CD4-positive, alpha-beta T cell treated with Interleukin-1 beta for 1 hour (primary cell): ENCODE measurements at regions not wholly inside any gene's neighbourhood (a gene's known extent, or its start where the extent isn't known, plus 50 kb on each side); places are given as distances from the start of the nearest gene placed in this dataset.
"Not testable (repeated sequence)": the region's sequence is repeated elsewhere in the genome, so short reads cannot be mapped to it uniquely, and the experiment has no call there.

Experiments
- DNase-seq, 2 donors: peaks; one replicate each; pipeline ENCODE4 v3.0.0-alpha.2; 2020 to 2022

GRCh38 chr12:105459760-105460330 lies 129.4 kb downstream of the C12orf75 start:
- no peak for DNase-seq

GRCh38 chr12:105461271-105461943 lies 130.9 kb downstream of the C12orf75 start:
- DNase-seq = no peak

GRCh38 chr12:105461944-105462762 lies 131.7 kb downstream of the C12orf75 start:
- no peak for DNase-seq

- DNase-seq = no peak
Observed at GRCh38 chr12:105462831-105463230, 132.3 kb downstream of the C12orf75 start.

DNA sequence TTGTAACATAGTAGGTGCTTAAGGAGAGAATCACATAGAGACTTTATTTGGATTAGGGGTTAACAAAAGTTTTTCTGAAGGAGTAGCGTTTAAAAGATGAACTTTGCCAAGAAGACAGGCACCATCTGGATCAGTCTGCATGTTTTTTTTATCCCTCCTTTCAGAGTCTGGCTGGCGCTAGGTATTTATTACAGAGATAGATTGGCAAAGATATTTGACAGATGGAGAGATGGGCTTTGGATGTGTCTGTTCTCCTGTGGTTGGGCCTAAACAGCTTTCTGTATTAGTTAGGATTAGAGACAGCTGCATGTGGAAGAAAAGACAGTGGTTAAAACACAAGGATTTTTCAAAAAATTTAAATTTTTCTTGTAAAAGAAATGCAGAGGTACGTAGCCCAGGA lies 133.9 kb downstream of the C12orf75 start:
- DNase-seq = no peak

- DNase-seq = no peak
Observed at GRCh38 chr12:105466231-105466900, 135.9 kb downstream of the C12orf75 start.

DNA sequence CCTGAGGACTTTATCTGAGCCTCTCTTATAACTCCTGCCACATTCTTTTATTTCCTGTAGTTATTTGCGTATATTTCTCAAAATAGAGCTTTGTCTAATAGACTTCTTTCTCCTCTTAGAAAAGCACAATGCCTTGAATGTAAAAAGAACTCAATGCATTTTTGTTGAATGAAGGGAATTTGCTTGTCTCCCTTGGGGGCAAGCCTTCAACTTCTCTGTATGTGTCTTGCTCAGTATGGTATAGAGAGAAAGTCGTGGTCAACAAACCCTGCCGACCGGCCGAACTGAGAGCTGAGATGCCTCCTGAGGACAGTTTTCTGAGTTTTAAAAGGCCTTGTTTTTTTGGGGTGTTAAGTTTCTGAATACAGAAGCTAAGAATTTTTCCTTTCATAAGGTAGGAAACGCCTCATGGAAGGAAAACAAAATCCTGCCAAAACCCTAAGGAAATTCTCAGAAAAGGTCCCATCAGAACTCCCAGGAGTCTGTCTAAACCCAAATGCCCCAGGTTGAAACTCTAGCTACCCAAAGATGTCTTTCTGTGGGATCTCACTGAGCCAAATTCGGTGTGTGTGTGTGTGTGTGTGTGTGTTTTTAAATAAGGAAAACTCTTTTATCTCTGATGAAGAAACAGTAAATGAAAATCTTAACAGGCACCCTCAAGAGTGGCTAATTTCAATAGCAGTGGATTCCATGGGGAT lies 136.6 kb downstream of the C12orf75 start:
- DNase-seq = no peak

DNA sequence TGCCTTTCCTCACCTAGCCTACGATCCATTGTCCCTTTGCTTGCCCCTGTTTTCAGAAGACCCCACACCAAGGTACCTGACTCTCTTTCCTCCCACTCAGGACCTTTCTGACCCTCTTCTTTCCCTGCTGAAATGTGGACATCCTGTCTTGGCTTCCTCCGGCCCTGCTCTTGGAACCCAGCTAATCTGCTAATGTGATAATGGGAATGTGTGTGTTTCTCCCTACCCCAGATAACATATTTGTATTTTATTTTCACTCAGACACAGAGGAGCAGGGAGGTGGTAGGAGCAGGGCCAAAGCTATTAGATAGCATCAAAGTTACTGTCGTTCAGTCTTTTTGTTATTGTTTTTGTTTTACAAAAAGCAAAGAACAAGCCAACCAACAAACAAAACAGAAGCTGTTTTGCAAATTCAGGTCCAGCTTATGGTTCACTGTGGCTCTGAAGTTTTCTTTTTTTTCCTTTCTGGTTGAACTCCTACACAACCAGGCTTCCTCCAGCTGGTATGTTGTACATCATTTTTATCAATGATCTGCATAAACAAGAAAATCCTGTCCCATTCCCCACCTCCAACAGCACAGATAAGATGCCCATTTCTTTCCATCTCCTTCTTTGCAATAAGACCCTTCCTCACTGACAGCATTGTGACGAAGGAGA lies 137.3 kb downstream of the C12orf75 start:
- no peak for DNase-seq

GRCh38 chr12:105468464-105468863 lies 138.0 kb downstream of the C12orf75 start:
- no peak for DNase-seq

DNA sequence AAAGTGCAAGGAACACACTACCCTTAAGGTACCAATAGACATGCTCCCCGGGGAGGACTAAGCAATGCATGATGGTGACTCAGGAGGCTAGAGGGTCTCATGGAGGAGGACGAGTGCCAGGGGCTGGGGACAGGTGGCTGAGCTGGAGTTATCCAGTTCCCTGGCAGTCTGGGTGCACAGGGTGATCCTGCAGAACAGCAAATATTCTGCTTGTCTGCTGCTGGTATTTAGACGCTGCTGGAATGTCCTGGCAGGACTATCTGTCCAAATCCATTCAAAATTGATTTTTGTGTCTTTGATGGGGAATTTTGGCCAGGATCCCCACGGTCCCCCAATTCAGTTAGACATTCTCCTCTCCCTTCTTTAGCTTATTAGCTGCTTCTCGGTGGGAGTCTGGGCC lies 138.7 kb downstream of the C12orf75 start:
- no peak for DNase-seq

DNA sequence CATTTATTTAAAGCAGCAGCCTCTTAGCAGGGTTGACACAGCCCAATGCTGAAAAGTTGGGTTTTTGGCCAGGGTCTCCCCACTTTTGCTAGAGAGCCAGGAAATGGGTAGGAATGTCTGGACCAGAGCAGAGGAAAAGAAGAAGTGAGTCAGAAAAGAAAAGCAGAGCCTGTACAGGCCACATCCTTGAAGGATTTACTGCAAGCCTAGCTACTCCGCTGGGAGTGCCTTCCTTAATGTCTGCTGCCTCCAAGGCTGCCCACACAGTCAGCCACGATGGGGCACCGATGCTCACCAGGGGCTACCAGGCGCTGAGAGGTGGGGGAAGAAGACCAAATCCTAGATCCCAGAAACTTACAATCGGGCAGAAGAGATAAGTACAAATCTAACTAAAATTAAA lies 139.2 kb downstream of the C12orf75 start:
- no peak for DNase-seq

- DNase-seq = no peak
Observed at GRCh38 chr12:105470102-105470501, 139.6 kb downstream of the C12orf75 start.

- DNase-seq = no peak
Observed at GRCh38 chr12:105470601-105471000, 140.1 kb downstream of the C12orf75 start.

DNA sequence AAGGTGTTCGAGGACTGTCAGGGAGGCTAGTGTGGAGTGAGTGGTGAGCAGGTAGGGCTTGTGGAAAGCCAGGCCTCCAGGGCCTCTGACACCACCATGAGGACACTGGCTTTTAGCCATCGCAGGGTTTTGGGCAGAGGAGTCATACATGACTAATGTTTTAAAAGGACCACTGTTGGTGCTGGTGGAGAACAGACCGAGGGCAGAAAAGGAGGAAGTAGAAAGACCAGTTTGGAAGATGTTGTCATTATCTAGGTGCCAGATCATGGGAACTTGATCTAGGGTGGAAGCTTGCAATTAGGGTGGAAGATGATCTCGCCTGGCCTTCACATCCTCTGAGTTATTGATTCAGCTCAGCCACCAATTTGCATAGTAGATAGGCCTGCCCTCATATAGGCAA lies 144.2 kb downstream of the C12orf75 start:
- no peak for DNase-seq

DNA sequence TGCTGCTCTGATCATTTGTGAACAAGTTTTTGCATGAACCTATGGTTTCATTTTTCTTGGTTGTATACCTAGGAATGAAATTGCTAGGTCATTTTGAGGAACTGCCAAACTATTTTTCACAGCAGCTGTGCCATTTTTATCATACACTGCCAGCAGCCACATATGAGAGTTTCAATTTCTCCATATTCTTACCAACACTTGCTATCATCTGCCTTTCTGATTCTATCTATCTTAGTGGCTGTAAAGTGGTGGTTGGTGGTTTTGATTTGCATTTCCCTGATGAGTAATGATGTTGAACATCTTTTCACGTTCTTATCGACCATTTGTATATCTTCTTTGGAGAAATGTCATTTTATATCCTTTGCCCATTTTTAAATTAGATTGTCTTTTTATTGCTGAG lies 146.1 kb downstream of the C12orf75 start:
- DNase-seq = no peak

- DNase-seq = no peak
Observed at GRCh38 chr12:105477873-105478272, 147.4 kb downstream of the C12orf75 start.

GRCh38 chr12:105478788-105479187 lies 148.3 kb downstream of the C12orf75 start:
- DNase-seq = not testable (repeated sequence)

DNA sequence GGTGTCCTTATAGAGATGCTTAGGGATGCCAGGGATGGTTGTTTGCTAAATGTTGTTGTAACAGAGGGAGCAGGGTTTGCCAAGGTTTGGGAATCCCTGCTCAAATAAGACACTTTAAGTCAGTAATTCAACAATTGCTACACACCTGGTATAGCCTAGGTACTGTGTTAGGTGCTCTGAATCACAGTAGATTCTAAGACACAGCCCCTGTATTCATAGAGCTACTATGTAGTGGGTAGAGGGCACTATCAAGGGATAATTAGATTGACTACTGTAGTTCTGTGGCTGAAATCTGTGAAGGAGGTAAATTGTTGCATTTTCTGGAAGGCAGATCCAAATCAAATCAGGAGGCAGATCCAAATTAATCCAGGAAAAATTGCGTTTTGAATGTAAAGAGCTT lies 149.2 kb downstream of the C12orf75 start:
- no peak for DNase-seq

DNA sequence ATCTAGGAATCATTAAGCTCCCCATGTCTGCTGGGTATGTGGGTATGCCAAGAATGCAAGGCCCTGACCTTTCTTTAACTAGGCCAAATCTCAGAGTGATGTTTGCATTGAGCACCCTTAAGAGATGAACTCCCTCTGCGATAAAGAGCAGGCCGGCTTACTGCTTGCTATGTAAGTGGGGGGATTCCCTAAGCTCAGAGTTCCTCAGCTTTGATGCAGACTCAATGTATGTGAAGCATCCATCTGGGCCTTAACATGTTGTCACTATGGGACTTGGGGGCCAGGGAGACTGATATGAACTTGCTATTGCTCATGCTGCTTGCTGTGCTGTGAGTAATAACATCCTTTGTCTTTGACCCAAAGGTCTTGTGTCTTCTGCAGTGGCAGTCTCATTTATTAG lies 149.7 kb downstream of the C12orf75 start:
- no peak for DNase-seq

DNA sequence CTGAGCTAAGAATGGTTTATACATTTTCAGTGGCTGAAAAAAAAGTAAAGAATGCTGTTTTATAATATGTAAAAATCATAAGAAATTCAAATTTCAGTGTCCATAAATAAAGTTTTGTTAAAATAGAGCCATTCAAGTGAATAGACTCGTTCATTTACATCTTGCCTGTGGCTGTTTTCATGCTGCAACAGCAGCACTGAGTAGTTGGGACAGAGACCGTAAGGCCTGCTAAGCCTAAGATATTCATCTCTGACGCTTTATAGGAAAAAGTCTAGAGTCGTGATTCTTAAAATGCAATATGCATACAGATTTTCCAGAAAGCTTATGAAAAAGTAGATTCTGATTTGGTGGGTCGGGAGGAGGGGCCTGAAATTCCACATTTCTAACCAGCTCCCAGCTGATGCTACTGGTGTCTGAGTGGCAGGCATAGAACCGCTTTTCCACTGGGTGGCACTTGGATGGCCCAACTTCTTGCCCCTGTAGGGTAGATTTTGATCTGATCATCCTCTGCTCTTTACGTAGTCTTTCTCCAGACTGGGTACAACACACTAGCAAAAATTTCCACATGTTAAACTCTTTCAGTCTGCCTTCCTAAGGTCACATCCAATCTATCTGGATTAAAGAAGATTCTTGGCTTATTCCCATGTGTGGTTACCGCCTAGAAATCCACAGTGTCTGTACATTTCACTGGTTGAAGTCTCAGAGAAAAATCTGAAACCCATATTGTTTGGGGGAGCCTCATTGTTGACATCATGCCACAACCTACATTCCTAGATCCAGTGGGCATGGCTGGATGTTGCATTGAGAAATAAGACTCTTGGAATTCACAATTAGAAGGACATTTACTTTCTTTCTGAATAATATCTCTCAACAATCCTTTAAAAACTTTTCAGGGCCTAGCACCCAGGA lies 151.2 kb downstream of the C12orf75 start:
- DNase-seq = no peak

DNA sequence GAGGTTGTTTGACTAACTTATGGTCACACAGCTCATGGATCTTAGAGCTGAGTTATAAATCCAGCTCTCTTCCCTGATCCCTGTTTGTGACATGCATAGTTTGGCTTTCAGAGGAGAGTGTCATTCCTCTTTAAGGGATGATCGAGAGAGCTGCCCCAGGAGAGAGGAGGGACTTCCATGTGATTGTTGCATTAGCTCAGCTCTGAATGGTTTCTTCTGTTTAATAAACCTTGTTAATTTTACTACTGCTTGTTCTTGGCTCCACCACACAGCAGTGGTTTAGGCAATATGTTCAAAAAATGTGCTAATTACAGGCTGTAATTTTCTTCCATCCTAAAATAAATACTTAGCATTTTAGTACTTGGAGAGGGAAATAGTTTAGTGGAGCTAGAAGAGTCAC lies 152.5 kb downstream of the C12orf75 start:
- no peak for DNase-seq
